ENCODE measurements at regions not wholly inside any gene's neighbourhood (a gene's known extent, or its start where the extent isn't known, plus 50 kb on each side); places are given as distances from the start of the nearest gene placed in this dataset.

DNA sequence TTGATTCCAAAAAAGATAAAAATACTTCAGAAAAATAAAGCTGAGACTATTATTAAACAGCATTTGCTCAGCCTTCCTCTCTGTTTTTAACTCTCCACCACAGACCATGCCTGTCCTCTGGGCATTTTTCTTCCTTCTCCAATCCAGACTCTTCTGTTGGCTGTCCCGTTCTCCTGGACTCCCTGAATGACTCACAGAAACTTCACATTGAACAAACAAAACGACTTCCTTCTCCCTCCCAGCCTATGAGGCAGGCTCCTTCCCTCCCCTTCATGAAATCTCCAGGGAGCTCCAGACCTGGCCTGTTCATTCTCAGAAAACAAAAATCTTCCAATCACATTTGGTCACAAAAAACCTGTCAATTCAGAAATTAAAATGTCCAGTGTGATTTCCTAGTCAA is 421.3 kb downstream of the NPHP4 start:
- TF ChIP-seq, protein P1, sequence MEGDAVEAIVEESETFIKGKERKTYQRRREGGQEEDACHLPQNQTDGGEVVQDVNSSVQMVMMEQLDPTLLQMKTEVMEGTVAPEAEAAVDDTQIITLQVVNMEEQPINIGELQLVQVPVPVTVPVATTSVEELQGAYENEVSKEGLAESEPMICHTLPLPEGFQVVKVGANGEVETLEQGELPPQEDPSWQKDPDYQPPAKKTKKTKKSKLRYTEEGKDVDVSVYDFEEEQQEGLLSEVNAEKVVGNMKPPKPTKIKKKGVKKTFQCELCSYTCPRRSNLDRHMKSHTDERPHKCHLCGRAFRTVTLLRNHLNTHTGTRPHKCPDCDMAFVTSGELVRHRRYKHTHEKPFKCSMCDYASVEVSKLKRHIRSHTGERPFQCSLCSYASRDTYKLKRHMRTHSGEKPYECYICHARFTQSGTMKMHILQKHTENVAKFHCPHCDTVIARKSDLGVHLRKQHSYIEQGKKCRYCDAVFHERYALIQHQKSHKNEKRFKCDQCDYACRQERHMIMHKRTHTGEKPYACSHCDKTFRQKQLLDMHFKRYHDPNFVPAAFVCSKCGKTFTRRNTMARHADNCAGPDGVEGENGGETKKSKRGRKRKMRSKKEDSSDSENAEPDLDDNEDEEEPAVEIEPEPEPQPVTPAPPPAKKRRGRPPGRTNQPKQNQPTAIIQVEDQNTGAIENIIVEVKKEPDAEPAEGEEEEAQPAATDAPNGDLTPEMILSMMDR (IDR thresholded peaks at IDR 0.05) = no peak
- no peak for TF ChIP-seq CREB1 (CRISPR knock-in tag; IDR thresholded peaks at IDR 0.05)
- TF ChIP-seq, protein P2, sequence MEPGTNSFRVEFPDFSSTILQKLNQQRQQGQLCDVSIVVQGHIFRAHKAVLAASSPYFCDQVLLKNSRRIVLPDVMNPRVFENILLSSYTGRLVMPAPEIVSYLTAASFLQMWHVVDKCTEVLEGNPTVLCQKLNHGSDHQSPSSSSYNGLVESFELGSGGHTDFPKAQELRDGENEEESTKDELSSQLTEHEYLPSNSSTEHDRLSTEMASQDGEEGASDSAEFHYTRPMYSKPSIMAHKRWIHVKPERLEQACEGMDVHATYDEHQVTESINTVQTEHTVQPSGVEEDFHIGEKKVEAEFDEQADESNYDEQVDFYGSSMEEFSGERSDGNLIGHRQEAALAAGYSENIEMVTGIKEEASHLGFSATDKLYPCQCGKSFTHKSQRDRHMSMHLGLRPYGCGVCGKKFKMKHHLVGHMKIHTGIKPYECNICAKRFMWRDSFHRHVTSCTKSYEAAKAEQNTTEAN (CRISPR knock-in tag; IDR thresholded peaks at IDR 0.05) = no peak

Data from WTC11 (cell line).